HG03460 (cell line): ENCODE measurements at regions not wholly inside any gene's neighbourhood (a gene's known extent, or its start where the extent isn't known, plus 50 kb on each side); places are given as distances from the start of the nearest gene placed in this dataset.

Experiments
- ATAC-seq: cut with Tn5 transposase; IDR thresholded peaks from one replicate; pipeline ENCODE4 v1.9.1; 2021; ENCODE audit not compliant: unreplicated experiment

- ATAC-seq: no peak
Observed at GRCh38 chr18:10402871-10403559, 51.4 kb upstream of the APCDD1 start.

- no peak for ATAC-seq
Observed at GRCh38 chr18:10403708-10404107, 50.7 kb upstream of the APCDD1 start.

- no peak for ATAC-seq
Observed at GRCh38 chr18:10404168-10404567, 50.3 kb upstream of the APCDD1 start.
